Superior temporal gyrus (tissue), 1 donor: ENCODE measurements at regions not wholly inside any gene's neighbourhood (a gene's known extent, or its start where the extent isn't known, plus 50 kb on each side); places are given as distances from the start of the nearest gene placed in this dataset.
A peak's percentile ranks its signal among the peaks of the same experiment; 100 is the strongest.

Experiments
- DNase-seq: peaks from one replicate; pipeline ENCODE4 v3.0.0-alpha.2; 2016; ENCODE audit errors: extremely low spot score

DNA sequence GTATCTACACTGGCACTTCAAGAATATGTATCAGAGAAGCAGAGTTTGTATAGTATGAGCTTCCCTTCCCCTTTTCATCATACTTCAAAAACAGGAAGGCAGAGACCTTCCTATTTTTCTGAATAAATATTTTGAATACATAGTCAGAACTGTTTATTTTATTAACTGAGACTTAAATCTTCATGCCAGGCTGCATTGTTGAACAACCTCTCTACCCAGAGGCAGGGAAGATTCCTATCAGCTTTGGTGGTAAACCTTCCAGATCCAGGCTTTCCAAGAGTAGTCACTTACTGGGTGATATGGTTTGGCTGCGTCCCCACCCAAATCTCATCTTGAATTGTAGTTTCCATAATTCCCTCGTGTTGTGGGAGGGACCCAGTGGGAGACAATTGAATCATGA lies 217.4 kb upstream of the ATP11B start:
- DNase-seq = no peak

DNA sequence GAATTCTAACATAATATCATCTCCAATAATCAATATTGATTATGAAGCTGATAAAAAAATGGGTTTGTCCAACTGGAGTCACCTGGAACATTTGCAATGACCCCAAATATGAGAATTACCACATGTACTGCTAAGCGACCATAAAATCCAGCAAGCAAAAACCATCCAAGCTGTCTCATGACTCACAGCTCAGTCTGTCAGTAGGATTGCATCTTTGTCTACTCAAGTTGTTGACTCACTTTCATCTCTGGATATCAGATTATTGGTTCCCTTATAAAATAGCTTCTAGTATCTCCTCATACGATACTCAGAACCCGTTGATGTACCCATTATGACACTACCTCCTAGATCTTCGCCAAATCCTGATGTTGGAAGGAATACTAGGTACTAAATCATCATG lies 209.8 kb upstream of the ATP11B start:
- no peak for DNase-seq

- no peak for DNase-seq
These were observed 207.7 kb upstream of the ATP11B start for GRCh38 chr3:182585532-182586150.

DNA sequence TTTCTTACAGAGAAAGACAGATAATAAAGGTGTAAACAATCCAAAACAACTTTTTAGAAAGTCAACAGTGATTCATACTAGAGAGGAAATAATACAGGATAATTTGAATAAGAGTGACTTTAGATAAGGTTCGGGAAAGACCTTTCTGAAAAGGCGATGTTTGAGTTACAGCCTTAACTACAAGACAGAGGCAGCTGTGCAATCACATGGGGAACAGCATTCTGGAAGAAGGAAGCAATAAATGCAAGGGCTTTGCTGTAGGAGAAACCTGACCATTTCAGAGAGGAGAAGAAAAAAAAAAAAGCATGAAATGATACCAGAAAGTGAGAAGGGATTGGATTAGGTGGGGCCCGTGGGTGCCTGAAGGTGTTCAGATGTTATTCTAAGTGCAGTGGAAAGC lies 200.6 kb upstream of the ATP11B start:
- DNase-seq = no peak

GRCh38 chr3:182596676-182597410 lies 196.5 kb upstream of the ATP11B start:
- DNase-seq = no peak

DNA sequence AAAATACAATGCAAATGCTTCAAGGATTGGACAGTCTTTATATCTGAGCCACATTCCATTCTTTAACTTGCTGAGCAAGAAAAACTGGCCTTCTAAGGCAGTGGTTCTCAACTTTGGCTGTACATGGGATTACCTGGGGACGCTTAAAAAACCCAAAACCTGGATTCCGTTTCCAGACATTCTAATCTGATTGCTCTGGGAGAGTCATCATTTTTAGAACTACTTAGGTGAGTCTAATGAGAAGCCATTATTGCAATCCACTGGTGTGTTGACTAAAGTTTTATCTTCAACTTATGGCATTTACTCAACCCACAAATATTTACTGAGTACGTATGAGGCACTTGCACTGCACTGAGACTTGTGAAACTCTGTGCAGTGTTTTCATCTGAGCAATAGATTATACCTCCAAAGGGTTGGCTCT lies 195.7 kb upstream of the ATP11B start:
- DNase-seq = no peak

DNA sequence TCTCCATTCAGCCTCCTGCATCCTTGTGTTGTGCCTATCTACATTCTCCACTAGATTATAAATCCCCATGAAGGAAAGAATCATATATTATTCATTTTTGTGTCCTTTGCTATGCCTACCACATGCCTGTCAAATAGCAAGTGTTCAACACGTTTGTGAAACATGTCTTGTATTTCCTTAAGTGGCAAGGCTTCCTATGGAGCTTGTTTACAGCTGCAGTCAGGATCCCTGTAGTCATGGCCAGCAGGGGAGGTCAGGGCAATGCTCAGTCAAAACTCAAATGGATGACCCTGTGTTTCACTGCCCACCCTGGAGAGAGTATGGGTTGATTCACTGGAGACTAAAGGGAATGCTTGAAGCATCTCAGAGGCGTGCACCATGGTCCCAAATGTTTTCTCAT lies 191.7 kb upstream of the ATP11B start:
- DNase-seq = no peak

- no peak for DNase-seq
These were observed 189.8 kb upstream of the ATP11B start for GRCh38 chr3:182603501-182603900.

GRCh38 chr3:182605882-182606611 lies 187.3 kb upstream of the ATP11B start:
- no peak for DNase-seq

DNA sequence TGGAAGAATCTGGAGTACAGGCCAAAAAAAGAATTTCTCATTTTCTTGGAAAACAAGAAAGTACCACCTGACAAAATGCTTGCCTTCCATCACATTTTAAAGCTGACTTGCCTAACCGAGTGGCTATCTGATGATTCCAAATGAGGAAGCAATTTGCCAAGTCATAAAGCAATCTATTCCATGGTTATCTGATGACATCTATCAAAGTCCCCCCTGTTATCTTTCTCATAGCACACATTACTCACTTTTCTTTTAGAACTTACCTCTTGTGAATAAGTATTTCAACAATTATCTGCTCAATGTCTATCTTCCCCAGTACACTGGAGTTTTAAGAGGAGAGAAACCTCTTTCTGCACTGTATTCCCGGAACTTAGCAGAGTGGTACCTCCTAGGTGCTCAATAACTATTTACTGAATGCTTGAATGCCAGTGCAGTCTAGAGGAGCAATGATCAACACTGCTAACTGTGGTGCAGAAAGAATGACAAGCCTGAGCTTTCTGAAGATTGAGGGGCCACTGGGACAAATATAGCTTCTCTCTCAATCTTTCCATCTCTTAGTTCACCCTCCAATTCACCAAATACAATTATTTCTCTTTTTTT lies 186.3 kb upstream of the ATP11B start:
- DNase-seq = no peak

GRCh38 chr3:182608832-182609231 lies 184.5 kb upstream of the ATP11B start:
- DNase-seq = no peak

GRCh38 chr3:182609575-182610156 lies 183.6 kb upstream of the ATP11B start:
- no peak for DNase-seq

- DNase-seq = no peak
These were observed 181.0 kb upstream of the ATP11B start for GRCh38 chr3:182612332-182612731.

GRCh38 chr3:182617500-182617899 lies 175.8 kb upstream of the ATP11B start:
- DNase-seq = no peak

DNA sequence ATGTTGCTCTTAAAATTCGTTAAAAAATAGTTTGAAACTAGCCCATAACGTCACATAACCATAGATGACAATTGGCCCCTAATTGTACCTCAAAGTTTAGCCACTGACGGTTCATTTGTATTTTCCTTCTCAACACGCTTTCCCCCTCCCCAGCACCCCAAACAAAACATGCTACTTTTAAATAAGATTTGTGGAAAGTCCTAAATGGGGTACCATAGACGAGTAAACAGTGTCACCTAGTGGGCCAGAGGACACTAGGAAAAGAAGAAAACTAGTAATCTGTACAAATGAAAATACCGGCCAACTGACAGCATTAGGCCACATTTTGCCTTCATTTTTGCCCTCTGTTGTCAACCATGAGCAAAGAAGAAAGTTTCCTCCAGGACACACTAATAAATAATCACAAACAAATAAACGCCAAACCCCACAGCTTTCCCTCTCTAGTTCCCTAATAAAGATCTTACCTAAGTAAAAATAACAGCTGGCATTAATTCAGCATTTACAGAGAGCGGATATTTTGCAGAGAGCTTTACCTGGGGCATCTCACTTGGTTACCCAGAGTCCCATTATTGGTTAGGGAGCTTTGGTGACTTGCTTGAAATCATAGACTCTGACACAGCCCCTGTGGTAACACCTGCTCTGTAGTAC lies 175.1 kb upstream of the ATP11B start:
- DNase-seq = peak; percentile 82

GRCh38 chr3:182618981-182619591 lies 174.2 kb upstream of the ATP11B start:
- DNase-seq = no peak

DNA sequence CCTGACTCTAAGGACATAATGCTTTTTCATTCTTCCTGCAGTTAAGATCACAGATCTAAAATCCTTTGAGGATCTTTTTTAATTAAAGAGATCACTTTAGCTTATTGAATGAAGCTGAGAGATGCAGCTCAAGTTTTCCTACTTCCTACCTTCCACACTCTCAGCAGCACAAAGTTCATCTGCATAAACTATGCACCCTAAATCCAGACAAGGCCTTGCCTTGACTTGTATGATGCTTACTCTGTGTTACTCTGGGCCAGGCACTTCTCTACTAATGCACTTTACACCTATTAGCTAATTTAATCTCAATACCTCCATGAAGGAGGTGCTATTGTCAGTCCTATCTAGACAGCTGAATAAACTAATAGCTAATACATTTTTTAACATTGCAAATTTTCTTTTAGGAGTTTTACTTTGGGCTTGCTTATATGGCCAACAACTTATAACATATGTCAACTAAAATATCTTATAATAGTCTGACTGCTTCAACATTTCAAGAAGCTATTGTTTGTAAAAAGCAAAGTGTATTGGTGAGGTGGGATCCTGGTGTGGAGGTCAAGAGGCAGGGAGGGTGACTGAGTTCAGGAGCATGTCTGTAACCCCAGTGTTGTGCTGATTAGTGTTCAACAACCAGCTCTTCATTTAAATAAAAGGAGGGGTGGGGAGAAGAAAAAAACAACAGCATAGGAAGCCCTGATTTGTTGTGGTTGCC lies 172.4 kb upstream of the ATP11B start:
- DNase-seq = no peak

- peak; percentile 61 for DNase-seq
These were observed 171.7 kb upstream of the ATP11B start for GRCh38 chr3:182621435-182622240.

GRCh38 chr3:182622241-182622545 lies 171.1 kb upstream of the ATP11B start:
- no peak for DNase-seq
